ENCODE measurements at regions not wholly inside any gene's neighbourhood (a gene's known extent, or its start where the extent isn't known, plus 50 kb on each side); places are given as distances from the start of the nearest gene placed in this dataset.

DNA sequence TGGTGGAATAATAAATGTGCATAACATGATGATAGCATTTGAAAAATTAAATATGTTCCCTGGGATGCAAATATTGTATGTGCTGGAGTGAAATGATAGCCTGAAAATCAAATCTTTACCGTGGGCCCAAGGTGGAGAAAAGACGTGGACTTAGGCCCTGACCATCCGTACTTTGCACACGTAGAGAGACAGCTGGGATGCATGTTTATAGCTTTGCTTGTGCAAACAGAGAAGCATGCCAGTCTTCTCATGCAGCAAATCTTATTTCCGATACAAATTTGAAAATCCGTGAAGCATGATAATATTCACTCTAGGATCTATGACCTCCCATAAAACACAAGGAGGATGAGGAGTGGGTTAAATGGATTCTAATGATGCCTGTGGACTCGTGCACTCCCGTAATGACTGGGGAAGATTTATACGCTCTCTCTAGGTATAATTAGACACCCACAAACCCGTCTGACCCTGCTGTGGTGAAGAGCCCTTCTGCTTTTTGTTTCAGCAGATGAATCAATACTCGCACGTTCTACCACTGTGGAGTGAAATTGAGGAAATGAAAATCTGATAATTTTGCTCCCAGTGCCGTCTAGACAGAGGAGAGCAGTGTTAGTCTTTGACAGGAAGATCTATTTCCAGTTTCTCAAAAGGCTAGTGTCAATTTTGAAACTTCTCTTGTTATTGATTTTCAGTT lies 810.3 kb upstream of the SALL3 start:
- TF ChIP-seq CTCF (conservative IDR thresholded peaks at IDR 0.05; ENCODE audit: low read depth, low read length) (no peak), EZH2 (IDR thresholded peaks at IDR 0.05; ENCODE audit: borderline replicate concordance, low read depth, low read length, poor library complexity, severe bottlenecking) (no peak)
- intact Hi-C loops (cut with micrococcal nuclease; ENCODE audit: unreplicated experiment): no loop called here
- ChIA-PET CTCF (no interaction called here), POLR2A (ENCODE audit: low non-redundant PET) (no interaction called here)
- Histone ChIP-seq H3K4me1 (ENCODE audit: insufficient read depth, low read length, poor library complexity, severe bottlenecking) (no peaks in the 10 kb centered on the region), H3K27me3 (replicated peaks; ENCODE audit: insufficient read depth, low read depth, low read length, poor library complexity) (no peaks in the 10 kb centered on the region), H3K27ac (ENCODE audit: low read depth, low read length, poor library complexity, severe bottlenecking) (no peak overlapping the region), H3K4me3 (ENCODE audit: low read depth, low read length, poor library complexity, severe bottlenecking) (no peak overlapping the region), H3K9me3 (ENCODE audit: low read depth, low read length, poor library complexity, severe bottlenecking) (peaks cover 24% of the 10 kb centered on the region), H3K36me3 (ENCODE audit: insufficient read depth, low read length, poor library complexity, severe bottlenecking) (no peaks in the 10 kb centered on the region)
- BruUV-seq (replicated peaks): no TSS peak
- no peak for DNase-seq (ENCODE audit: low spot score)

DNA sequence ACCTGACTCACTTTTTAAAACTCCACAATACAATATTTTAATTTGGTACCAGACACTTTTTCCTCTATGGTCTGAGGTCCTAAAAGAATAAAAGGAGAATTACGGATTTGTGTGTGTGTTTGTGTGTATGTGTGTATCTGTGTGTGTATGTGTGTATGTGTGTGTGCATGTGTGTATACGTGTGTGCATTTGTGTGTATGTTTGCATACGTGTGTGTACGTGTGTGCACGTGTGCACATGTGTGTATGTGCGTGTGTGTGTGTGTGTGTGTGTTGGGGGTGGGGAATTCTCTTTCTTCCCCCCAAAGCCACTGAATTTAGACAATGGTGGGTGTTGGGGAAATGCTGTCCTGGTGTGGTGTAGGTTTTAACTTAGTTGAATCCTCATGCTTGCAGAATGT lies 807.7 kb upstream of the SALL3 start:
- no peaks in the 10 kb centered on the region for H3K27me3 ChIP-seq (replicated peaks; ENCODE audit: insufficient read depth, low read depth, low read length, poor library complexity)
- H3K4me1 ChIP-seq (ENCODE audit: insufficient read depth, low read length, poor library complexity, severe bottlenecking): no peaks in the 10 kb centered on the region
- CTCF ChIA-PET: no interaction called here
- POLR2A ChIA-PET (ENCODE audit: low non-redundant PET): no interaction called here
- peaks cover 16% of the 10 kb centered on the region for H3K9me3 ChIP-seq (ENCODE audit: low read depth, low read length, poor library complexity, severe bottlenecking)
- H3K27ac ChIP-seq (ENCODE audit: low read depth, low read length, poor library complexity, severe bottlenecking): no peak overlapping the region
- TF ChIP-seq CTCF (conservative IDR thresholded peaks at IDR 0.05; ENCODE audit: low read depth, low read length): no peak
- no peak for TF ChIP-seq EZH2 (IDR thresholded peaks at IDR 0.05; ENCODE audit: borderline replicate concordance, low read depth, low read length, poor library complexity, severe bottlenecking)
- no peak overlapping the region for H3K4me3 ChIP-seq (ENCODE audit: low read depth, low read length, poor library complexity, severe bottlenecking)
- intact Hi-C loops (cut with micrococcal nuclease; ENCODE audit: unreplicated experiment): no loop called here
- no TSS peak for BruUV-seq (replicated peaks)
- no peaks in the 10 kb centered on the region for H3K36me3 ChIP-seq (ENCODE audit: insufficient read depth, low read length, poor library complexity, severe bottlenecking)
- DNase-seq (ENCODE audit: low spot score): no peak

DNA sequence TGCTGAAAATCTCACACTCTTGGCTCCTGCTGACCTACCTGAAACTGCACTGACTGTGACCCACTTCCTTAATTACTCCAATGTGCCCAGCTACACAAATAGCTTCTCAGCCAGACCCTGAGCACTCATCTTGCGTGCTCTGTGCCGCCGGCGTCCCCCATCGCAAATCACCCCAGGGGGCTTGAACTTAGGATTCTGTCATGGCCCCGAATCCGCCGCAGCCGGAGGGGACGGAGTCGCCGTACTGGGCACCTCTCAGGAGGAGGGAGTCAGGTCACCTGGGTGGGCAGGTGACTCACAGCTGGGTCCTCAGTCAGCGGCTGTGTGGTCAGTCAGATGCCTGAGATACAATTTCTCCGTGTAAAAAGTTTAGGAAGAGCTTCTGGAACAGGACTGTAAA lies 804.9 kb upstream of the SALL3 start:
- DNase-seq (ENCODE audit: low spot score): no peak
- Histone ChIP-seq H3K9me3 (ENCODE audit: low read depth, low read length, poor library complexity, severe bottlenecking) (peaks cover 12% of the 10 kb centered on the region), H3K27ac (ENCODE audit: low read depth, low read length, poor library complexity, severe bottlenecking) (no peak overlapping the region), H3K4me1 (ENCODE audit: insufficient read depth, low read length, poor library complexity, severe bottlenecking) (no peaks in the 10 kb centered on the region), H3K4me3 (ENCODE audit: low read depth, low read length, poor library complexity, severe bottlenecking) (no peak overlapping the region), H3K27me3 (replicated peaks; ENCODE audit: insufficient read depth, low read depth, low read length, poor library complexity) (no peaks in the 10 kb centered on the region), H3K36me3 (ENCODE audit: insufficient read depth, low read length, poor library complexity, severe bottlenecking) (no peaks in the 10 kb centered on the region)
- no TSS peak for BruUV-seq (replicated peaks)
- ChIA-PET POLR2A (ENCODE audit: low non-redundant PET) (no interaction called here), CTCF (no interaction called here)
- TF ChIP-seq EZH2 (IDR thresholded peaks at IDR 0.05; ENCODE audit: borderline replicate concordance, low read depth, low read length, poor library complexity, severe bottlenecking) (no peak), CTCF (conservative IDR thresholded peaks at IDR 0.05; ENCODE audit: low read depth, low read length) (no peak)
- intact Hi-C loops (cut with micrococcal nuclease; ENCODE audit: unreplicated experiment): no loop called here
